ENCODE measurements at regions not wholly inside any gene's neighbourhood (a gene's known extent, or its start where the extent isn't known, plus 50 kb on each side); places are given as distances from the start of the nearest gene placed in this dataset.

GRCh38 chr20:22905658-22906057 lies 129.5 kb upstream of the SSTR4 start:
- no TSS peak for BruUV-seq (replicated peaks)
- Histone ChIP-seq H3K4me1 (ENCODE audit: insufficient read depth, low read length) (no peaks in the 10 kb centered on the region), H3K36me3 (replicated peaks in 1 of 2; ENCODE audit: control insufficient read depth in 1 of 2, insufficient read depth in 2 of 2, low read length in 2 of 2) (no peaks in the 10 kb centered on the region), H4K20me1 (ENCODE audit: insufficient read depth, low read length) (no peaks in the 10 kb centered on the region), H3K27ac (ENCODE audit: extremely low read length, insufficient read depth, low read length) (no peak overlapping the region), H3K79me2 (ENCODE audit: insufficient read depth, low read length) (no peaks in the 10 kb centered on the region), H3K9me3 (ENCODE audit: low read length) (peaks cover 12% of the 10 kb centered on the region), H3K4me3 (replicated peaks in 1 of 3; ENCODE audit: insufficient read depth in 1 of 3, low read depth in 2 of 3, low read length in 3 of 3) (no peak overlapping the region), H3K4me2 (ENCODE audit: low read depth, low read length) (no peak overlapping the region), H2AFZ (ENCODE audit: low read length) (no peak overlapping the region), H3K9ac (ENCODE audit: insufficient read depth, low read depth, low read length) (no peak overlapping the region), H3K27me3 (ENCODE audit: control insufficient read depth in 1 of 2, insufficient read depth in 2 of 2, low read length in 2 of 2) (peaks cover 0 to 17% of the 10 kb centered on the region in 2 experiments; a peak in 1 of 5 replicates)
- FAIRE-seq: no peak
- intact Hi-C loops (cut with micrococcal nuclease; ENCODE audit: unreplicated experiment): loop anchor here (2.0 kb wide), 1 partner anchor 435 kb away; no protein-coding TSS in a partner anchor
- CTCF ChIA-PET (ENCODE audit: low intra/inter-chr PET ratio, low total read pairs): no interaction called here
- ATAC-seq: no peak
- in situ Hi-C loops (cut with HindIII; ENCODE audit: extremely low pct_ligation_motif_present, low pct_unique_long_range_greater_than_20kb): no loop called here
- POLR2A ChIA-PET: no interaction called here
- WGBS (ENCODE audit: low lambda C conversion rate): 4% methylated on average over 10 of the region's 10 CpGs
- no peak for DNase-seq (ENCODE audit: low spot score)
- no peak for TF ChIP-seq CREB1 (IDR thresholded peaks at IDR 0.05)
- no peak for TF ChIP-seq CREB1 (CRISPR knock-in tag; IDR thresholded peaks at IDR 0.05)
- 0 out of 2 replicates have a peak, but pooled peaks have one; percentile 66 for TF ChIP-seq FOXO4 (CRISPR knock-in tag; conservative IDR thresholded peaks at IDR 0.05)

- Histone ChIP-seq H3K36me3 (replicated peaks in 1 of 2; ENCODE audit: control insufficient read depth in 1 of 2, insufficient read depth in 2 of 2, low read length in 2 of 2) (no peaks in the 10 kb centered on the region), H3K9ac (ENCODE audit: insufficient read depth, low read depth, low read length) (no peak overlapping the region), H3K27ac (ENCODE audit: extremely low read length, insufficient read depth, low read length) (no peak overlapping the region), H3K4me3 (replicated peaks in 1 of 3; ENCODE audit: insufficient read depth in 1 of 3, low read depth in 2 of 3, low read length in 3 of 3) (no peak overlapping the region), H4K20me1 (ENCODE audit: insufficient read depth, low read length) (no peaks in the 10 kb centered on the region), H2AFZ (ENCODE audit: low read length) (no peak overlapping the region), H3K27me3 (ENCODE audit: control insufficient read depth in 1 of 2, insufficient read depth in 2 of 2, low read length in 2 of 2) (peaks cover 0 to 17% of the 10 kb centered on the region in 2 experiments; a peak in 1 of 5 replicates), H3K9me3 (ENCODE audit: low read length) (no peaks in the 10 kb centered on the region), H3K4me2 (ENCODE audit: low read depth, low read length) (no peak overlapping the region), H3K4me1 (ENCODE audit: insufficient read depth, low read length) (no peaks in the 10 kb centered on the region), H3K79me2 (ENCODE audit: insufficient read depth, low read length) (no peaks in the 10 kb centered on the region)
- BruUV-seq (replicated peaks): no TSS peak
- WGBS (ENCODE audit: low lambda C conversion rate): 5% methylated on average over 3 of the region's 3 CpGs
- intact Hi-C loops (cut with micrococcal nuclease; ENCODE audit: unreplicated experiment): no loop called here
- DNase-seq (ENCODE audit: low spot score): no peak
- no peak for FAIRE-seq
- ChIA-PET CTCF (ENCODE audit: low intra/inter-chr PET ratio, low total read pairs) (no interaction called here), POLR2A (no interaction called here)
- peak; percentile 44; the same call in 1 of the 3 replicates for ATAC-seq
- in situ Hi-C loops (cut with HindIII; ENCODE audit: extremely low pct_ligation_motif_present, low pct_unique_long_range_greater_than_20kb): no loop called here
- 0 out of 2 replicates have a peak, but pooled peaks have one; percentile 14 for TF ChIP-seq CTCF (CRISPR knock-in tag; IDR thresholded peaks at IDR 0.05)
- TF ChIP-seq MXD1 (CRISPR knock-in tag; IDR thresholded peaks at IDR 0.05): no peak
These were observed 126.7 kb upstream of the SSTR4 start for GRCh38 chr20:22908437-22908836.

All from HepG2 (cell line).